HCT116 (cell line): ENCODE measurements at regions not wholly inside any gene's neighbourhood (a gene's known extent, or its start where the extent isn't known, plus 50 kb on each side); places are given as distances from the start of the nearest gene placed in this dataset.

ENCODE experiments used
- ATAC-seq: fragments of 200-7000 bp; cut with Tn5 transposase; 2 replicates; pipeline ENCODE4 v1.9.1; 2020; ENCODE audit warnings: mild to moderate bottlenecking, moderate library complexity
- BruUV-seq: library from RNA; stranded (reverse); fragments of 400-500 nt; replicated peaks from 2 replicates; lab custom pipeline; 2021; lab: Mats Ljungman, UMichigan
- CTCF ChIA-PET: fragments of 300-600 bp; sonication (Branson Sonifier 250); formaldehyde crosslinking; loops from one replicate; lab custom pipeline; 2021; ENCODE audit warnings: antibody characterized with exemption; lab: Charles Lee
- POLR2A ChIA-PET: fragments of 300-600, 350-600 bp; sonication (Branson Sonifier 250); formaldehyde crosslinking; loops from one replicate; lab custom pipeline; 2021; ENCODE audit warnings: antibody characterized with exemption; lab: Charles Lee
- RAD21 ChIA-PET, 2 experiments: fragments of 300-600 bp; sonication (Branson Sonifier 250); formaldehyde crosslinking; loops; one replicate each; lab custom pipeline; 2023; ENCODE audit warnings: low total read pairs in 2 of 2; ENCODE audit not compliant: uncharacterized antibody in 2 of 2, unreplicated experiment in 2 of 2, low non-redundant PET in 1 of 2; lab: Charles Lee
- DNase-seq: peaks from one replicate; pipeline ENCODE4 v3.0.0-alpha.2; 2010; ENCODE audit warnings: low read depth, low spot score
- H2AFZ ChIP-seq: fragments of 200-600 bp; shearing (Covaris generic), sonication (generic); 2 replicates; pipeline ENCODE4 v1.6.1; 2017; ENCODE audit warnings: low read depth, mixed run types, mixed read lengths, antibody characterized with exemption, low read length; ENCODE audit not compliant: poor library complexity, severe bottlenecking
- H3K27ac ChIP-seq: 2 replicates; pipeline ENCODE4 v1.5.1; 2012; ENCODE audit warnings: low read depth, low read length
- H3K27me3 ChIP-seq: fragments of 200-600 bp; sonication (generic); 2 replicates; pipeline ENCODE4 v1.6.1; 2016; ENCODE audit warnings: mixed run types, low read length, mixed read lengths; ENCODE audit not compliant: insufficient read depth
- H3K36me3 ChIP-seq, 2 experiments: fragments of 200-500 bp in 1 of 2; fragments of 200-600 bp in 1 of 2; sonication (Bioruptor generic) in 1 of 2; sonication (generic) in 1 of 2; 2 replicates each; pipeline versions ENCODE4 v1.5.1 to v1.6.1; 2014 to 2016; ENCODE audit warnings: low read length in 2 of 2, inconsistent platforms in 1 of 2, mixed read lengths in 1 of 2, mixed run types in 1 of 2; ENCODE audit not compliant: insufficient read depth in 2 of 2, control insufficient read depth in 1 of 2
- H3K4me1 ChIP-seq, 2 experiments: fragments of 200-600 bp in 1 of 2; sonication (generic) in 1 of 2; 2 replicates each; pipeline versions ENCODE4 v1.5.1 to v1.6.1; 2012 to 2017; ENCODE audit warnings: low read length in 2 of 2, inconsistent platforms in 1 of 2, mild to moderate bottlenecking in 1 of 2, mixed read lengths in 1 of 2, mixed run types in 1 of 2, moderate library complexity in 1 of 2; ENCODE audit not compliant: insufficient read depth in 2 of 2, control insufficient read depth in 1 of 2
- H3K4me2 ChIP-seq: fragments of 200-600 bp; sonication (generic); 2 replicates; pipeline ENCODE4 v1.6.1; 2017; ENCODE audit warnings: mixed run types, low read length, mixed read lengths
- H3K4me3 ChIP-seq, 2 experiments: fragments of 200-600 bp in 1 of 2; sonication (generic) in 1 of 2; replicated peaks in 1 of 2; 2 replicates each; pipeline ENCODE4 v1.5.1; 2011 to 2016; ENCODE audit warnings: low read length in 2 of 2, control low read depth in 1 of 2, low read depth in 1 of 2, mild to moderate bottlenecking in 1 of 2, mixed read lengths in 1 of 2, mixed run types in 1 of 2
- H3K79me2 ChIP-seq: fragments of 200-600 bp; sonication (generic); 2 replicates; pipeline ENCODE4 v1.6.1; 2017; ENCODE audit warnings: mild to moderate bottlenecking, mixed run types, low read length, moderate library complexity, mixed read lengths; ENCODE audit not compliant: insufficient read depth
- H3K9ac ChIP-seq: fragments of 200-600 bp; sonication (generic); 2 replicates; pipeline ENCODE4 v1.6.1; 2016; ENCODE audit warnings: low read length, mixed read lengths
- H3K9me2 ChIP-seq: fragments of 200-600 bp; sonication (generic), shearing (Covaris generic); 2 replicates; pipeline ENCODE4 v1.6.1; 2017; ENCODE audit warnings: mixed run types, mild to moderate bottlenecking, moderate library complexity; ENCODE audit not compliant: insufficient read depth
- H3K9me3 ChIP-seq, 2 experiments: fragments of 200-500 bp in 1 of 2; fragments of 200-600 bp in 1 of 2; sonication (Bioruptor generic) in 1 of 2; sonication (generic) in 1 of 2; 2 replicates each; pipeline ENCODE4 v1.6.1; 2014 to 2017; ENCODE audit warnings: low read length in 2 of 2, mixed read lengths in 2 of 2, inconsistent platforms in 1 of 2, low read depth in 1 of 2, mild to moderate bottlenecking in 1 of 2, mixed run types in 1 of 2, moderate library complexity in 1 of 2; ENCODE audit not compliant: control insufficient read depth in 1 of 2, insufficient read depth in 1 of 2
- H4K20me1 ChIP-seq: fragments of 200-600 bp; sonication (generic), shearing (Covaris generic); 2 replicates; pipeline ENCODE4 v1.6.1; 2017; ENCODE audit warnings: mixed run types, mild to moderate bottlenecking, moderate library complexity; ENCODE audit not compliant: insufficient read depth
- ATF3 ChIP-seq: IDR thresholded peaks from 2 replicates; pipeline ENCODE4 v1.6.1; 2012
- CEBPB ChIP-seq: IDR thresholded peaks from 2 replicates; pipeline ENCODE4 v1.6.1; 2012; ENCODE audit warnings: low read depth
- CTCF ChIP-seq, 3 experiments: fragments of 200-600 bp in 1 of 3; sonication (generic) in 1 of 3; IDR thresholded peaks in 2 of 3; conservative IDR thresholded peaks in 1 of 3; 2 replicates each; pipeline ENCODE4 v1.5.1; 2012 to 2017; ENCODE audit warnings: low read depth in 2 of 3, low read length in 2 of 3, antibody characterized with exemption in 1 of 3, borderline replicate concordance in 1 of 3, control low read depth in 1 of 3, mild to moderate bottlenecking in 1 of 3, mixed read lengths in 1 of 3, mixed run types in 1 of 3, moderate library complexity in 1 of 3; ENCODE audit not compliant: insufficient read depth in 1 of 3
- EZH2 ChIP-seq: fragments of 200-600 bp; sonication (generic); IDR thresholded peaks from 2 replicates; pipeline ENCODE4 v1.6.1; 2017; ENCODE audit warnings: antibody characterized with exemption, mixed run types
- JUND ChIP-seq: IDR thresholded peaks from 2 replicates; pipeline ENCODE4 v1.6.1; 2012
- POLR2AphosphoS5 ChIP-seq: IDR thresholded peaks from 2 replicates; pipeline ENCODE4 v1.6.1; 2011; ENCODE audit warnings: mild to moderate bottlenecking, low read depth, low read length, moderate library complexity
- RAD21 ChIP-seq: IDR thresholded peaks from 2 replicates; pipeline ENCODE4 v1.6.1; 2012; ENCODE audit warnings: low read depth, mild to moderate bottlenecking
- ZBTB33 ChIP-seq: IDR thresholded peaks from 2 replicates; pipeline ENCODE4 v1.6.1; 2011; ENCODE audit warnings: mild to moderate bottlenecking, low read length, moderate library complexity; ENCODE audit not compliant: insufficient replicate concordance; ENCODE audit errors: extremely low read depth
- ZFX ChIP-seq: fragments of 450-650 bp; IDR thresholded peaks from 2 replicates; pipeline ENCODE4 v1.6.1; 2017
- intact Hi-C: fragments of 100-400 bp; cut with micrococcal nuclease; formaldehyde crosslinking; loops from 2 replicates; pipeline ENCODE4 v1.10.0; 2022

GRCh38 chr15:69540622-69541021, 88.0 kb downstream of the RPLP1 start:
- ATAC-seq (no peak), DNase-seq (no peak)
- Histone ChIP-seq H3K27ac (no peak overlapping the region), H4K20me1 (no peaks in the 10 kb centered on the region), H3K9me2 (no peaks in the 10 kb centered on the region), H3K27me3 (peaks cover 2% of the 10 kb centered on the region; the same call in 1 of the 2 replicates), H3K9me3 (no peaks in the 10 kb centered on the region), H2AFZ (no peak overlapping the region), H3K36me3 (no peaks in the 10 kb centered on the region), H3K4me3 (no peak overlapping the region), H3K79me2 (no peaks in the 10 kb centered on the region), H3K4me2 (no peak overlapping the region), H3K4me1 (no peaks in the 10 kb centered on the region), H3K9ac (no peak overlapping the region)
- ChIA-PET RAD21 (no interaction called here), POLR2A (no interaction called here), CTCF (no interaction called here)
- BruUV-seq = no TSS peak
- TF ChIP-seq CEBPB (no peak), EZH2 (no peak), ATF3 (no peak), JUND (no peak), RAD21 (no peak), POLR2AphosphoS5 (no peak), ZBTB33 (no peak), CTCF (IDR thresholded peaks at IDR 0.05 in 2 of 3, conservative IDR thresholded peaks at IDR 0.05 in 1 of 3; ENCODE audit: borderline replicate concordance in 1 of 3, insufficient read depth in 1 of 3, low read depth in 2 of 3, low read length in 2 of 3) (no peak), ZFX (no peak)
- intact Hi-C loops = no loop called here
